BJ (cell line): ENCODE measurements at regions not wholly inside any gene's neighbourhood (a gene's known extent, or its start where the extent isn't known, plus 50 kb on each side); places are given as distances from the start of the nearest gene placed in this dataset.

Experiments
- CTCF ChIA-PET: fragments of 350-600 bp; formaldehyde crosslinking; extraction: SDS; loops from one replicate; lab custom pipeline; 2021; ENCODE audit warnings: antibody characterized with exemption, inconsistent platforms; lab: Yijun Ruan, JAX
- POLR2A ChIA-PET: fragments of 300-600 bp; sonication (Branson Sonifier 250); formaldehyde crosslinking; extraction: SDS; loops from one replicate; lab custom pipeline; 2021; ENCODE audit warnings: antibody characterized with exemption; lab: Charles Lee
- DNase-seq: peaks from one replicate; pipeline ENCODE4 v3.0.0-alpha.2; 2011; ENCODE audit warnings: low read depth
- H3K27me3 ChIP-seq: 2 replicates; pipeline ENCODE4 v1.6.0; 2011; ENCODE audit warnings: low read length; ENCODE audit not compliant: control insufficient read depth, insufficient read depth
- H3K36me3 ChIP-seq: 2 replicates; pipeline ENCODE4 v1.5.1; 2011; ENCODE audit warnings: low read length; ENCODE audit not compliant: control insufficient read depth, insufficient read depth
- H3K4me3 ChIP-seq: 2 replicates; pipeline ENCODE4 v1.5.1; 2011; ENCODE audit warnings: low read depth, mild to moderate bottlenecking, control low read depth, low read length
- CTCF ChIP-seq: IDR thresholded peaks from 2 replicates; pipeline ENCODE4 v1.5.1; 2011; ENCODE audit warnings: low read depth, mild to moderate bottlenecking, control low read depth, inconsistent platforms, low read length, moderate library complexity; ENCODE audit not compliant: insufficient read depth

- ChIA-PET POLR2A (no interaction called here), CTCF (no interaction called here)
- Histone ChIP-seq H3K27me3 (no peaks in the 10 kb centered on the region), H3K36me3 (no peaks in the 10 kb centered on the region), H3K4me3 (no peak overlapping the region)
- DNase-seq, result no peak
- no peak for TF ChIP-seq CTCF
Measured at GRCh38 chr9:107927276-107927675, 437.7 kb upstream of the KLF4 start.

DNA sequence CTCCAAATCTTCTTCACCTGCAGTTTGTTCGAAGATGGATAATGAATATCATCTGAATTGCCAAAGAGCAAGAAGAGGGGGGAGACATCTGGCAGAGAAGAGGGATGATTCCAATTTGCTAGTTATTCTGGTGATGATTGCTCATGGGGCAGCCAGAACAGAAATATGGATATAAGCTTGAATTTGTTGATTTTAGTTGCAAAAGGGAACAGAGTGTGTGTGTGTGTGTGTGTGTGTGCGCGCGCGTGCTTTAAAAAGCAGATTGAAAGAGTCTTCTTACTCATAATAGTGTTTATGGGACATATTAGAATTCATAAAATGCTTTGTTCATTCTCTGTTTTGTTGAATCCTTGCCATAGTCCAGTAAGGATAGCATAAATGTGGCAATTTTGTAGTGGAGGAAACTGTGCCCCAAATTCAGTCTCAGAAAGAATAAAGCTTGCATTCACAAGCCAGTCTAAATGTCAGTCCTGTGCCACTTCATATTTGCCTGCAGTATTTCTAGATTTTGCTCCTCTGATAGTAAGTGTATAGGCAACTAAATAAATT is 436.3 kb upstream of the KLF4 start:
- CTCF ChIA-PET, result no interaction called here
- no peak for TF ChIP-seq CTCF
- no peak overlapping the region for H3K4me3 ChIP-seq
- no peaks in the 10 kb centered on the region for H3K36me3 ChIP-seq
- POLR2A ChIA-PET, result interaction anchor here (0.6 kb wide), 1 partner anchor 11 kb away, joined by 3 read pairs; no protein-coding TSS in a partner anchor
- H3K27me3 ChIP-seq, result no peaks in the 10 kb centered on the region
- DNase-seq, result no peak

GRCh38 chr9:107922260-107922659 is 432.7 kb upstream of the KLF4 start:
- POLR2A ChIA-PET, result no interaction called here
- CTCF ChIA-PET, result no interaction called here
- no peak for DNase-seq

DNA sequence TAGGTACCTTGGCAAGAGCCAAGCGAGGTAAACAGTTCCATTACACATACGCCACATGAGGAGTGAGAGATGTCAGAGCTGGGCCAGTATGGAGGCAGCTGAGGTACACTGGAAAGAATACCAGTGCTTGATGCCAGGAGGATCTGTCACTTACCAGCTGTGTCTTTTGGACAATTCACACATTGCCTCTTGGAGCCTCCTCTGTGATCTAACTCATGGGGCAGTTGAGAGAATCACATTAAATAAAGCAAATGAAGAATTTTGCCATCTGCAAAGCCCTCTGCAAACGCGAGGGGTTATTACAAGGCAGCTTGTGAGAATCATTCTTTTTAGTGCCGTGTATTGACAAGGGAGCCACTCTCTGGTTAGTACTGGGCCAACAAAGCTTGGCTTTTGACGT is 429.7 kb upstream of the KLF4 start:
- H3K4me3 ChIP-seq, result no peak overlapping the region
- no peak for TF ChIP-seq CTCF
- no peak for DNase-seq
- ChIA-PET CTCF (interaction anchor here (1.1 kb wide), 1 partner anchor 280 kb away, joined by 5 read pairs; no protein-coding TSS in a partner anchor), POLR2A (no interaction called here)
- no peaks in the 10 kb centered on the region for H3K36me3 ChIP-seq
- H3K27me3 ChIP-seq, result no peaks in the 10 kb centered on the region

More at GRCh38 chr9:107922260-107922659, 432.7 kb upstream of the KLF4 start:
- Histone ChIP-seq H3K4me3 (no peak overlapping the region), H3K36me3 (no peaks in the 10 kb centered on the region), H3K27me3 (no peaks in the 10 kb centered on the region)
- no peak for TF ChIP-seq CTCF

DNA sequence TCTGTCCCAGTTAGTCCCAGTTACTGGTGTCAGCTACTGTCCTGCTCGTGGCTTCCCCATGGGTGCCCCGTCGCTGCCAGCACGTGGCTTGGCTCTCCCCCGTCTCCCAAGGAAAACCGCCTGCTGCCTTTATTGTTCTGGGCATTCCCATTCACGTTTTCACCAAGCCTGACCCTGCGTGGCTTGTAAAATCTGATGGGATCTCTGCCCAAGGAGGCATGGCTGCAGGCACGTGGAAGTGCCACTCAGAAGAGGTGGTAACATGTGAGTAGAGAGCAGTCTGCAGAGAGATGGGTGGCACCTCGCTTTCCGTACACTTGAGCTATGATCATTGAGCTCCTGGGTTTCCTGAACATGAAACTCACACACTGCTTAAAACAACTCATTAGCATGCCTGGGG is 429.2 kb upstream of the KLF4 start:
- no peak overlapping the region for H3K4me3 ChIP-seq
- ChIA-PET POLR2A (no interaction called here), CTCF (interaction anchor here (0.6 to 1.1 kb wide), 2 partner anchors 280 to 664 kb away, joined by 3 to 5 read pairs; no protein-coding TSS in a partner anchor)
- no peaks in the 10 kb centered on the region for H3K36me3 ChIP-seq
- no peaks in the 10 kb centered on the region for H3K27me3 ChIP-seq
- no peak for DNase-seq
- no peak for TF ChIP-seq CTCF
